Common myeloid progenitor, CD34-positive (primary cell): ENCODE measurements at regions not wholly inside any gene's neighbourhood (a gene's known extent, or its start where the extent isn't known, plus 50 kb on each side); places are given as distances from the start of the nearest gene placed in this dataset.

Experiments used
- CTCF ChIA-PET: fragments of 350-600 bp; sonication (Branson Sonifier 250); formaldehyde crosslinking; loops from one replicate; lab custom pipeline; 2021; ENCODE audit warnings: antibody characterized with exemption; lab: Charles Lee
- POLR2A ChIA-PET: fragments of 350-600 bp; sonication (Branson Sonifier 250); formaldehyde crosslinking; loops from one replicate; lab custom pipeline; 2021; ENCODE audit warnings: antibody characterized with exemption; lab: Charles Lee
- DNase-seq, 3 donors: peaks; one replicate each; pipeline versions ENCODE4 v3.0.0 to v3.0.0-alpha.2; 2013
- H3K27ac ChIP-seq, 2 experiments: 1 replicate in 1 of 2; 2 replicates in 1 of 2; pipeline ENCODE4 v1.7.0; 2013; ENCODE audit warnings: inconsistent platforms in 2 of 2, low read length in 2 of 2, mild to moderate bottlenecking in 2 of 2, low read depth in 1 of 2, moderate library complexity in 1 of 2; ENCODE audit not compliant: severe bottlenecking in 2 of 2, insufficient read depth in 1 of 2, poor library complexity in 1 of 2
- H3K27me3 ChIP-seq, 5 experiments: replicated peaks in 2 of 5; 1 replicate in 3 of 5; 2 replicates in 2 of 5; pipeline versions ENCODE4 v1.6.1 to v1.7.0; 2013; ENCODE audit warnings: low read length in 4 of 5, mild to moderate bottlenecking in 2 of 5, moderate library complexity in 2 of 5, inconsistent platforms in 1 of 5; ENCODE audit not compliant: insufficient read depth in 5 of 5, control insufficient read depth in 4 of 5
- H3K36me3 ChIP-seq, 4 experiments: 1 replicate in 2 of 4; 2 replicates in 2 of 4; pipeline versions ENCODE4 v1.6.1 to v1.7.0; 2013; ENCODE audit warnings: low read length in 3 of 4, control low read depth in 1 of 4, mild to moderate bottlenecking in 1 of 4; ENCODE audit not compliant: control insufficient read depth in 4 of 4, insufficient read depth in 4 of 4
- H3K4me1 ChIP-seq, 4 experiments: 1 replicate in 3 of 4; 2 replicates in 1 of 4; pipeline versions ENCODE4 v1.6.1 to v1.7.1; 2013; ENCODE audit warnings: low read length in 3 of 4, mild to moderate bottlenecking in 3 of 4, control low read depth in 1 of 4, inconsistent platforms in 1 of 4, moderate library complexity in 1 of 4; ENCODE audit not compliant: control insufficient read depth in 4 of 4, insufficient read depth in 4 of 4; ENCODE audit errors: control extremely low read depth in 1 of 4
- H3K4me3 ChIP-seq, 7 experiments: 1 replicate in 4 of 7; 2 replicates in 3 of 7; pipeline versions ENCODE4 v1.5.1 to v1.7.0; 2013; ENCODE audit warnings: mild to moderate bottlenecking in 7 of 7, low read length in 6 of 7, moderate library complexity in 6 of 7, inconsistent platforms in 2 of 7, low read depth in 2 of 7, control low read depth in 1 of 7; ENCODE audit not compliant: insufficient read depth in 4 of 7, control insufficient read depth in 1 of 7; ENCODE audit errors: extremely low read depth in 1 of 7
- H3K9me3 ChIP-seq, 5 experiments: 1 replicate in 4 of 5; 2 replicates in 1 of 5; pipeline versions ENCODE4 v1.6.1 to v1.7.1; 2013; ENCODE audit warnings: low read length in 4 of 5, mild to moderate bottlenecking in 2 of 5, inconsistent platforms in 1 of 5, low read depth in 1 of 5, moderate library complexity in 1 of 5; ENCODE audit not compliant: control insufficient read depth in 4 of 5, insufficient read depth in 2 of 5; ENCODE audit errors: control extremely low read depth in 1 of 5
- WGBS: methylation state at CpG from one replicate; pipeline ENCODE4 v1.1.5; 2013; ENCODE audit not compliant: insufficient coverage; 5-methylcytosine and 5-hydroxymethylcytosine counted together

GRCh38 chr4:104163820-104164219 lies 330.9 kb downstream of the CXXC4 start:
- ChIA-PET POLR2A (no interaction called here), CTCF (no interaction called here)
- Histone ChIP-seq H3K27me3 (no peaks in the 10 kb centered on the region), H3K4me1 (no peaks in the 10 kb centered on the region), H3K27ac (no peak overlapping the region), H3K9me3 (no peaks in the 10 kb centered on the region), H3K4me3 (no peak overlapping the region), H3K36me3 (no peaks in the 10 kb centered on the region)
- no peak for DNase-seq
- 60% methylated on average over 1 of the region's 1 CpG for WGBS

- no peak for DNase-seq
- Histone ChIP-seq H3K4me1 (no peaks in the 10 kb centered on the region), H3K9me3 (no peaks in the 10 kb centered on the region), H3K27ac (no peak overlapping the region), H3K4me3 (no peak overlapping the region), H3K36me3 (no peaks in the 10 kb centered on the region), H3K27me3 (no peaks in the 10 kb centered on the region)
- ChIA-PET CTCF (no interaction called here), POLR2A (no interaction called here)
- WGBS: no CpG with 5 or more reads among the region's 1 CpG
Measured at GRCh38 chr4:104146048-104146447, 348.6 kb downstream of the CXXC4 start.

- Histone ChIP-seq H3K4me1 (no peaks in the 10 kb centered on the region), H3K27ac (no peak overlapping the region), H3K27me3 (no peaks in the 10 kb centered on the region), H3K4me3 (no peak overlapping the region), H3K9me3 (no peaks in the 10 kb centered on the region), H3K36me3 (no peaks in the 10 kb centered on the region)
- no peak for DNase-seq
- ChIA-PET POLR2A (no interaction called here), CTCF (no interaction called here)
- WGBS: 100% methylated on average over 1 of the region's 1 CpG
Measured at GRCh38 chr4:104138116-104138515, 356.6 kb downstream of the CXXC4 start.

- Histone ChIP-seq H3K4me3 (no peak overlapping the region), H3K27me3 (no peaks in the 10 kb centered on the region), H3K9me3 (no peaks in the 10 kb centered on the region), H3K4me1 (no peaks in the 10 kb centered on the region), H3K36me3 (no peaks in the 10 kb centered on the region), H3K27ac (no peak overlapping the region)
- CTCF ChIA-PET: no interaction called here
- POLR2A ChIA-PET: no interaction called here
- WGBS: 80% methylated on average over 2 of the region's 5 CpGs
- no peak for DNase-seq
Measured at GRCh38 chr4:104129243-104129642, 365.5 kb downstream of the CXXC4 start.

- no peak overlapping the region for H3K27ac ChIP-seq
- H3K36me3 ChIP-seq: no peaks in the 10 kb centered on the region
- H3K27me3 ChIP-seq: no peaks in the 10 kb centered on the region
- no peaks in the 10 kb centered on the region for H3K9me3 ChIP-seq
- no peaks in the 10 kb centered on the region for H3K4me1 ChIP-seq
- ChIA-PET CTCF (no interaction called here), POLR2A (no interaction called here)
- DNase-seq: no peak
- no peak overlapping the region for H3K4me3 ChIP-seq
Measured at GRCh38 chr4:104128850-104129213, 365.9 kb downstream of the CXXC4 start.

- H3K4me1 ChIP-seq: no peaks in the 10 kb centered on the region
- no peak for DNase-seq
- no peaks in the 10 kb centered on the region for H3K9me3 ChIP-seq
- WGBS: no CpG with 5 or more reads among the region's 1 CpG
- CTCF ChIA-PET: no interaction called here
- no peak overlapping the region for H3K4me3 ChIP-seq
- H3K27ac ChIP-seq: no peak overlapping the region
- no peaks in the 10 kb centered on the region for H3K36me3 ChIP-seq
- POLR2A ChIA-PET: no interaction called here
- H3K27me3 ChIP-seq: no peaks in the 10 kb centered on the region
Measured at GRCh38 chr4:104128031-104128849, 366.5 kb downstream of the CXXC4 start.

GRCh38 chr4:104123021-104123420 lies 371.7 kb downstream of the CXXC4 start:
- H3K4me3 ChIP-seq: no peak overlapping the region
- no CpG with 5 or more reads among the region's 4 CpGs for WGBS
- no peak overlapping the region for H3K27ac ChIP-seq
- H3K36me3 ChIP-seq: no peaks in the 10 kb centered on the region
- no peak for DNase-seq
- H3K9me3 ChIP-seq: no peaks in the 10 kb centered on the region
- no peaks in the 10 kb centered on the region for H3K27me3 ChIP-seq
- no peaks in the 10 kb centered on the region for H3K4me1 ChIP-seq
- ChIA-PET POLR2A (no interaction called here), CTCF (no interaction called here)
